IPS DF 6.9 (cell line): ENCODE measurements at regions not wholly inside any gene's neighbourhood (a gene's known extent, or its start where the extent isn't known, plus 50 kb on each side); places are given as distances from the start of the nearest gene placed in this dataset.
"Not testable (repeated sequence)": the region's sequence is repeated elsewhere in the genome, so short reads cannot be mapped to it uniquely, and the experiment has no call there.

Source experiments
- DNase-seq: peaks from one replicate; pipeline ENCODE4 v3.0.0-alpha.2; 2013; ENCODE audit warnings: low read depth, low spot score
- H3K27ac ChIP-seq: one replicate; pipeline ENCODE4 v1.5.1; 2013; ENCODE audit warnings: low read length, control low read depth
- H3K27me3 ChIP-seq: 2 replicates; pipeline ENCODE4 v1.6.1; 2013; ENCODE audit warnings: mild to moderate bottlenecking, low read length; ENCODE audit not compliant: control insufficient read depth, insufficient read depth
- H3K36me3 ChIP-seq: 2 replicates; pipeline ENCODE4 v1.6.1; 2013; ENCODE audit warnings: low read length; ENCODE audit not compliant: control insufficient read depth, insufficient read depth
- H3K4me1 ChIP-seq: 2 replicates; pipeline ENCODE4 v1.6.1; 2013; ENCODE audit warnings: low read length; ENCODE audit not compliant: control insufficient read depth, insufficient read depth
- H3K4me3 ChIP-seq: 2 replicates; pipeline ENCODE4 v1.5.1; 2013; ENCODE audit warnings: mild to moderate bottlenecking, low read length
- H3K9me3 ChIP-seq: 2 replicates; pipeline ENCODE4 v1.6.1; 2013; ENCODE audit warnings: low read length, inconsistent platforms; ENCODE audit not compliant: control insufficient read depth, insufficient read depth
- WGBS: extraction: QIAGEN DNeasy Blood & Tissue Kit; methylation state at CpG from one replicate; pipeline ENCODE4 v1.1.7; 2013; ENCODE audit warnings: mixed read lengths, missing lambda C conversion rate; ENCODE audit not compliant: insufficient read length, insufficient coverage; 5-methylcytosine and 5-hydroxymethylcytosine counted together

DNA sequence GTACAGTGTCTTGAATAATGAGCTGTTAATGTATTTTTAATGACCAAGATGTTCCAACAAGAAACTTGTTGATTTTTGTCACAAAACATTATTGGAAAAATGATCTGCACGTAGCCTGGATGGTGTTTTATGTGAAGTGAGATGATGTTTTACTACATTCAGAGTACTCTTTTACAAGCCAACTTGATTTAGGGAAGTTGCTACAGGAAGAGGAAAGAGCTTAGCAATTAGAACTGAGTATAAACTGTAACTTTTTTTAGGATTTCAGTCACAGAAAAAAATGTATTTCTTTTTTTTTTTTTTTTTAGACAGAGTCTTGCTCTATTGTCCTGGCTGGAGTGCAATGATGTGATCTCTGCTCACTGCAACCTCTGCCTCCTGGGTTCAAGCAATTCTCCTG is 113.6 kb upstream of the ADRA1B start:
- DNase-seq, result no peak
- H3K4me1 ChIP-seq, result no peaks in the 10 kb centered on the region
- WGBS, result no CpG with 5 or more reads among the region's 1 CpG

DNA sequence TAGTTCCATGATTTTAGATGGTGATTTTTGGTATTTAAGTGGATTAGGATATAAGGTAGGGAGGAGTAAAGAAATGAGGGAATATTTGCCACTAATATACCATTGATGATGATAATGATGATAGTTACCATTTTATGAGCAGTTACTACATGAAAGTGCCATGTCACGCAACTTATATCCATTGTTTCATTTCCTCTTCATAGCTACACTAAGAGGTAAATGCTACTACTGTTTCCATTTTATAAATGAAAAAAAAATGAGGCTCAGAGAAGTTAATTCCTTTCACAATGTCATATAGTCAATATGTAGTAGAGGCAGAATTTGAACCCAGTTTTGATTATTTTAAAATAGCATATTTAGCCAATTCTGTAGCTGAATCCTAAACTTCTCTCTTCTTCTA is 112.2 kb upstream of the ADRA1B start:
- WGBS, result no CpG with 5 or more reads among the region's 1 CpG
- DNase-seq, result no peak
- Histone ChIP-seq H3K27ac (no peak overlapping the region), H3K36me3 (no peaks in the 10 kb centered on the region), H3K4me1 (no peaks in the 10 kb centered on the region), H3K4me3 (no peak overlapping the region), H3K9me3 (no peaks in the 10 kb centered on the region), H3K27me3 (no peaks in the 10 kb centered on the region)

More for the DNA sequence above, 113.6 kb upstream of the ADRA1B start:
- H3K27me3 ChIP-seq, result no peaks in the 10 kb centered on the region
- no peak overlapping the region for H3K4me3 ChIP-seq
- H3K36me3 ChIP-seq, result no peaks in the 10 kb centered on the region
- no peak overlapping the region for H3K27ac ChIP-seq
- H3K9me3 ChIP-seq, result no peaks in the 10 kb centered on the region

DNA sequence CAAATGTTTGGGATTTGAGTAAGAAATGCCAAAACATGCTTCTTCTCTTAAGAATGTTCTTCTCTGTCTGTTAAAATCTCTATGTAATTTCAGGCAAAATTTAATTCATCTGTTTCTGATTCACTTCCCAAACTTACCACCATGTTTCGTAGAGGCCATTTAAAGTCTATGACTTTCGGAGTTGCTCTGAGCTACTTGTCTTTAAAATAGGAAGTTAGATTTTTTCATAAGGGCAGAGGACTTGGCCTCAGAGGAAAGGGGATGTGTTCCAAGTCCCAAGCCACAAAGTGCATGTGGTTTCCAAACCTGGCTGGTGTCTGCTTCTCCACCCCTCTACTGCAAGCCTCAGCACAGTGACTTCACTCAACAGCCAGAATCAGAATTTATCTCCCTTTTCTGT is 111.3 kb upstream of the ADRA1B start:
- no peak for DNase-seq
- Histone ChIP-seq H3K27ac (no peak overlapping the region), H3K4me3 (no peak overlapping the region), H3K27me3 (no peaks in the 10 kb centered on the region), H3K36me3 (no peaks in the 10 kb centered on the region), H3K4me1 (no peaks in the 10 kb centered on the region), H3K9me3 (no peaks in the 10 kb centered on the region)
- WGBS, result no CpG with 5 or more reads among the region's 2 CpGs

DNA sequence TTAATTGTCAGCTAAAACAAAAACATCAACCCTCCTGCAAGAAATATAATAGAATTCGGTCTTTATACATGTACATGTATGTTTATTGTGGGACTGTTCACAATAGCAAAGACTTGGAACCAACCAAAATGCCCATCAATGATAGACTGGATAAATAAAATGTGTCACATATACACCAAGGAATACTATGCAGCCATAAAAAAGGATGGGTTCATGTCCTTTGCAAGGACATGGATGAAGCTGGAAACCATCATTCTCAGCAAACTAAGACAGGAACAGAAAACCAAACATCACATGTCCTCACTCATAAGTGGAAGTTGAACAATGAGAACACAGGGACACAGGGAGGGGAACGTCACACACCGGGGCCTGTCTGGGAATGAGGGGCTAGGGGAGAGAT is 109.1 kb upstream of the ADRA1B start:
- not testable (repeated sequence) for H3K4me3 ChIP-seq, H3K4me1 ChIP-seq

DNA sequence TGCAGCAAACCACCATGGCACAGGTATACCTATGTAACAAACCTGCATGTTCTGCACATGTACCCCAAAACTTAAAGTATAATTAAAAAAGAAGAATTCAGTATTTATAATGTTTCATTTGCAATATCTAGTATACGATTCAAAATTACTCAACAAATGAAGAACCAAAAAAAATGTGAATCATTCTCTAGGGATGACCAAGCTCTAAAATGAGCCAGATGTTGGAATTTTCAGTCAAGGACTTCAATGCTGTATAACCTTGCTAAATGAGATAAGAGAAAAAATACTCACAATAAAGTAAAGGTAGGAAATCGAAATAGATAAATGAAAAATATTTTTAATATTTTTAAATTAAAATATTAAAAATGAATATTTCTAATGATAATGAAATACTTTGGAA is 108.7 kb upstream of the ADRA1B start:
- no peak for DNase-seq
- no peak overlapping the region for H3K4me3 ChIP-seq
- H3K9me3 ChIP-seq, result no peaks in the 10 kb centered on the region
- no peaks in the 10 kb centered on the region for H3K36me3 ChIP-seq
- H3K27ac ChIP-seq, result no peak overlapping the region
- H3K27me3 ChIP-seq, result no peaks in the 10 kb centered on the region
- no peaks in the 10 kb centered on the region for H3K4me1 ChIP-seq
- WGBS, result no CpG with 5 or more reads among the region's 2 CpGs

More for the DNA sequence above, 109.1 kb upstream of the ADRA1B start:
- DNase-seq, H3K27me3 ChIP-seq, H3K36me3 ChIP-seq, H3K27ac ChIP-seq, H3K9me3 ChIP-seq: not testable (repeated sequence)
- no CpG with 5 or more reads among the region's 3 CpGs for WGBS

DNA sequence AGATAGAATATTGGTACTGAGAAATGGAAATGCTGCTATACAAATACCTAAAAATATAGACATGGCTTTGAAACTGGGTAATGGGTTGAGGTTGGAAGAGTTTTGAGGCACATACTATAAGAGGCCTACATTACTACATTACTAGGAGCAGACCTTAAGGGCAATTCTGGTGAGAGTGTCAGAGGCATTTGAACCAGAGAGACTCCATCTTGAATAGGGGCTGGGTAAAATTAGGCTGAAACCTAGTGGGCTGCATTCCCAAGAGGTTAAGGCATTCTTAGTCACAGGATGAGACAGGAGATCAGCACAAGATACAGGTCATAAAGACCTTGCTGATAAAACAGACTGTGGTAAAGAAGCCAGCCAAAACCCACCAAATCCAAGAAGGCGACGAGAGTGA is 104.6 kb upstream of the ADRA1B start:
- Histone ChIP-seq H3K4me1 (no peaks in the 10 kb centered on the region; the same call in 1 of the 2 replicates), H3K9me3 (no peaks in the 10 kb centered on the region), H3K27ac (no peak overlapping the region), H3K27me3 (no peaks in the 10 kb centered on the region), H3K36me3 (no peaks in the 10 kb centered on the region), H3K4me3 (no peak overlapping the region)
- no peak for DNase-seq
- no CpG with 5 or more reads among the region's 2 CpGs for WGBS

DNA sequence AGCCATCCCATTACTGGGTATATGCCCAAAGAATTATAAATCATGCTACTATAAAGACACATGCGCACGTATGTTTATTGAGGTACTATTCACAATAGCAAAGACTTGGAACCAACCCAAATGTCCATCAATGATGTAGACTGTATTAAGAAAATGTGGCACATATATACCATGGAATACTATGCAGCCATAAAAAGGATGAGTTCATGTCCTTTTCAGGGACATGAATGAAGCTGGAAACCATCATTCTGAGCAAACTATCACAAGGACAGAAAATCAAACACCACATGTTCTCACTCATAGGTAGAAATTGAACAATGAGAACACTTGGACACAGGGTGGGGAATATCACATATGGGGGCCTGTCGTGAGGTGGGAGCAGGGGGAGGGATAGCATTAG is 103.5 kb upstream of the ADRA1B start:
- H3K27ac ChIP-seq, H3K4me1 ChIP-seq, H3K36me3 ChIP-seq, H3K27me3 ChIP-seq, H3K9me3 ChIP-seq, DNase-seq, H3K4me3 ChIP-seq: not testable (repeated sequence)
- WGBS, result no CpG with 5 or more reads among the region's 3 CpGs

DNA sequence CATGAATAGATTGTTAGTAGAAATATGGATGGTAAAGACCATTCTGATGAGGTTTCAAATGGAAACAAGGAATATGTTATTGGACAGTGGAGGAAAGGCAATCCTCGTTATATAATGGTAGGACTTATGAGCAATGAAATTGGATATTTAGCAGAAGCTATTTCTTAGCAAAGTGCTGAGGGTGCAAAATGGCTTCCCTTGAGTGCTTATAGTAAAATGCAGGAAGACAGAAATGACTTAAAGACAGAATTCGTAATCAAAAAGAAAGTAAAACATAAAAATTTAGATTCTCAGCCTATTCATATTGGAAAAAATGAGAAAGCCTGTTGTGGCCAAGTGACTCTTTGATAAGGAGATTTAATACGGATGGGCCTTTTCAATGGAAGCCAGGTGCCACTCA is 102.1 kb upstream of the ADRA1B start:
- no peak for DNase-seq
- Histone ChIP-seq H3K27ac (no peak overlapping the region), H3K36me3 (no peaks in the 10 kb centered on the region), H3K9me3 (no peaks in the 10 kb centered on the region), H3K27me3 (no peaks in the 10 kb centered on the region), H3K4me1 (no peaks in the 10 kb centered on the region; the same call in 1 of the 2 replicates), H3K4me3 (no peak overlapping the region)
- WGBS, result no CpG with 5 or more reads among the region's 3 CpGs

DNA sequence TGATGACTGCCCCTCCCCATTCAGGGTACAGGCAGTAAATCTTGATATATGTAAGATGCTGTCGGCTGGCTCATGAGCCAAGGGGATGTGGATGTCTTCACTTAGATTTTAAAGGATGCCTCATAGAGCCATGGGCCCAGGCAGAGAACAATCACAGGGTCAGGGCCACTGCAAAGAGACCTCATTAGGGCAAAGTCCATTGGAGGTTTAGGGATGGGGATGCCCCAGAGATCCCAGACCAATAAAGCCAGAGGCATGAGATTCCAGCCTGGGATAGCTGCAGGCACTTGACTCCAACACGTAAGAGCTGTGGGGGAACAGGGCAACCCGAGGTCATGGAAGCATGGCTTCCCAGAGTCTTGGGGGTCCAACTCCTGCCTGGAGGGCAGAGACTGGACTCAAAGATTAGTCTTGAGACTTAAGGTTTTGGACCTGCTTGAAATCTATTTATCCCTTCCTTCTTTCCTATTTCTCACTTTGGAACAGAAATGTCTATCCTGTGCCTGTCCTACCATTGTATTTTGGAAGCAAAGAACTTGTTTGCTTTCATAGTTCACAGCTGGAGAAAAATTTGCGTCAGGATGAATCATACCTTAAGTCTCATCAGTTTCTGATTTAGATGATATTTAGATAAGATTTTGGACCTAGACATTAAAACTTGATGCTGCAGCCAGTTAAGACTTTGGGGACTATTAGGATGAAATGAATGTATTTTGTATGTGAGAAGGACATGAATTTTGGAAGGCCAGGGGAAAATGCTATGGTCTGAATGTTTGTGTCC is 101.3 kb upstream of the ADRA1B start:
- no CpG with 5 or more reads among the region's 4 CpGs for WGBS
- no peaks in the 10 kb centered on the region; the same call in 1 of the 2 replicates for H3K4me1 ChIP-seq
- H3K36me3 ChIP-seq, result no peaks in the 10 kb centered on the region
- H3K27me3 ChIP-seq, result no peaks in the 10 kb centered on the region
- no peak overlapping the region for H3K27ac ChIP-seq
- no peaks in the 10 kb centered on the region for H3K9me3 ChIP-seq
- no peak for DNase-seq
- no peak overlapping the region for H3K4me3 ChIP-seq

DNA sequence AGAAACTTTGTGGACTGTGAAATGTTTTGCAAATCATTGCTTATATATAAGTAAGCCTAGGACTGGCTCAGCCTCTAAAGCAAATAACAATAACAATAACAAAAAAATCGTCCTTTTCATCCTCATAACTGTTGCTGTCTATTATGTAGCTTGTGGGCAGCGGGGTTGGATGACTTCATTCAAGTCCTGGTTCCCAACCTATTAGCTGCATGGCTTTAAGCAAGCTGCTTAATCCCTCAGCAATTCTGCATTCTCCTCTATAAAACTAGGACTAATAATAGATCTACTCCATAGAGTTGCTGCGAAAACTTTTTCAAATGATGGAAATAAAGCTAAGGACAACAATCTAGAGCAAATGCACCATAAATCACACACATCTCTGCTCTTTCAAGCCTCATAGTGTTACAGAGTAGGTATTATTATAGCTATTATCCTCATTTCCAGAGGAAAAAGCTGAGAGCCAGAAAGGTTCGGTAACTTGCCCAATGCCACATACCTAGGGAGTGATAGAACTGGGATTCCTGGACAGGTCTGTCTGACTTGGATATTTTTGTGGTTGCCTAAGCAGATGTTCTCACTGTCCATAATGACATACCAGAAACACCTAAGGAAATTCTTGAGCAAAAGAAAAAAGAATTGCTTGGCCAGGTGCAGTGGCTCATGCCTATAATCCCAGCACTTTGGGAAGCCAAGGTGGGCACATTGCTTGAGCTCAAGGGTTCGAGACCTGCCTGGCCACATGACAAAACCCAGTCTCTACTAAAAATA is 98.8 kb upstream of the ADRA1B start:
- DNase-seq, result no peak
- no CpG with 5 or more reads among the region's 5 CpGs for WGBS

More for the DNA sequence above, 98.8 kb upstream of the ADRA1B start:
- no peaks in the 10 kb centered on the region; the same call in 1 of the 2 replicates for H3K4me1 ChIP-seq
- no peak overlapping the region for H3K4me3 ChIP-seq
- no peaks in the 10 kb centered on the region for H3K36me3 ChIP-seq
- H3K27ac ChIP-seq, result no peak overlapping the region
- no peaks in the 10 kb centered on the region for H3K9me3 ChIP-seq
- H3K27me3 ChIP-seq, result no peaks in the 10 kb centered on the region
